ENCODE measurements at regions not wholly inside any gene's neighbourhood (a gene's known extent, or its start where the extent isn't known, plus 50 kb on each side); places are given as distances from the start of the nearest gene placed in this dataset.

- DNase-seq (ENCODE audit: low spot score): no peak
- TF ChIP-seq CTCF (IDR thresholded peaks at IDR 0.05; ENCODE audit: extremely low read depth, insufficient read depth, missing control alignments): no peak
- in situ Hi-C loops (cut with MboI; ENCODE audit: low pct_unique_long_range_greater_than_20kb, low sequenced_read_pairs, unreplicated experiment): no loop called here
These were observed 819.7 kb downstream of the TBC1D32 start for GRCh38 chr6:120514544-120514943.

GRCh38 chr6:120511712-120512111, 822.6 kb downstream of the TBC1D32 start:
- no peak for TF ChIP-seq CTCF (IDR thresholded peaks at IDR 0.05; ENCODE audit: extremely low read depth, insufficient read depth, missing control alignments)
- in situ Hi-C loops (cut with MboI; ENCODE audit: low pct_unique_long_range_greater_than_20kb, low sequenced_read_pairs, unreplicated experiment): no loop called here
- no peak for DNase-seq (ENCODE audit: low spot score)

- in situ Hi-C loops (cut with MboI; ENCODE audit: low pct_unique_long_range_greater_than_20kb, low sequenced_read_pairs, unreplicated experiment): no loop called here
- TF ChIP-seq CTCF (IDR thresholded peaks at IDR 0.05; ENCODE audit: extremely low read depth, insufficient read depth, missing control alignments): no peak
- no peak for DNase-seq (ENCODE audit: low spot score)
These were observed 835.6 kb downstream of the TBC1D32 start for GRCh38 chr6:120498711-120499110.

GRCh38 chr6:120496661-120497060, 837.6 kb downstream of the TBC1D32 start:
- TF ChIP-seq CTCF (IDR thresholded peaks at IDR 0.05; ENCODE audit: extremely low read depth, insufficient read depth, missing control alignments): no peak
- in situ Hi-C loops (cut with MboI; ENCODE audit: low pct_unique_long_range_greater_than_20kb, low sequenced_read_pairs, unreplicated experiment): no loop called here
- no peak for DNase-seq (ENCODE audit: low spot score)

- no peak for TF ChIP-seq CTCF (IDR thresholded peaks at IDR 0.05; ENCODE audit: extremely low read depth, insufficient read depth, missing control alignments)
- in situ Hi-C loops (cut with MboI; ENCODE audit: low pct_unique_long_range_greater_than_20kb, low sequenced_read_pairs, unreplicated experiment): no loop called here
- DNase-seq (ENCODE audit: low spot score): no peak
These were observed 840.8 kb downstream of the TBC1D32 start for GRCh38 chr6:120493505-120493904.

- no peak for DNase-seq (ENCODE audit: low spot score)
- no peak for TF ChIP-seq CTCF (IDR thresholded peaks at IDR 0.05; ENCODE audit: extremely low read depth, insufficient read depth, missing control alignments)
- in situ Hi-C loops (cut with MboI; ENCODE audit: low pct_unique_long_range_greater_than_20kb, low sequenced_read_pairs, unreplicated experiment): no loop called here
These were observed 844.3 kb downstream of the TBC1D32 start for GRCh38 chr6:120489941-120490340.

GRCh38 chr6:120484146-120484545, 850.1 kb downstream of the TBC1D32 start:
- in situ Hi-C loops (cut with MboI; ENCODE audit: low pct_unique_long_range_greater_than_20kb, low sequenced_read_pairs, unreplicated experiment): no loop called here
- no peak for TF ChIP-seq CTCF (IDR thresholded peaks at IDR 0.05; ENCODE audit: extremely low read depth, insufficient read depth, missing control alignments)
- no peak for DNase-seq (ENCODE audit: low spot score)

All from GM13977 (cell line).